Osteocyte (in vitro differentiated cells): ENCODE measurements at regions not wholly inside any gene's neighbourhood (a gene's known extent, or its start where the extent isn't known, plus 50 kb on each side); places are given as distances from the start of the nearest gene placed in this dataset.
"Not testable (repeated sequence)": the region's sequence is repeated elsewhere in the genome, so short reads cannot be mapped to it uniquely, and the experiment has no call there.

Experiments
- DNase-seq: peaks from one replicate; pipeline ENCODE4 v3.0.0; 2021; ENCODE audit warnings: mixed read lengths; ENCODE audit not compliant: unreplicated experiment; ENCODE audit errors: extremely low spot score
- H3K27ac Mint-ChIP-seq: one replicate; pipeline ENCODE4 v1.8.0; 2021; ENCODE audit warnings: mild to moderate bottlenecking, mixed read lengths; ENCODE audit not compliant: unreplicated experiment
- H3K27me3 Mint-ChIP-seq: one replicate; pipeline ENCODE4 v1.8.0; 2021; ENCODE audit warnings: mixed read lengths; ENCODE audit not compliant: unreplicated experiment
- H3K36me3 Mint-ChIP-seq: one replicate; pipeline ENCODE4 v1.8.0; 2021; ENCODE audit warnings: mixed read lengths; ENCODE audit not compliant: unreplicated experiment
- H3K4me1 Mint-ChIP-seq: one replicate; pipeline ENCODE4 v1.8.0; 2021; ENCODE audit warnings: mixed read lengths; ENCODE audit not compliant: unreplicated experiment
- H3K4me3 Mint-ChIP-seq: one replicate; pipeline ENCODE4 v1.8.0; 2021; ENCODE audit warnings: mild to moderate bottlenecking, moderate library complexity, mixed read lengths; ENCODE audit not compliant: unreplicated experiment
- H3K9me3 Mint-ChIP-seq: one replicate; pipeline ENCODE4 v1.8.0; 2021; ENCODE audit warnings: mixed read lengths; ENCODE audit not compliant: unreplicated experiment
- CTCF ChIP-seq: fragments of 200-600 bp; sonication (generic); IDR thresholded peaks from 2 replicates; pipeline ENCODE4 v1.5.0; 2021; ENCODE audit warnings: antibody characterized with exemption, mild to moderate bottlenecking, moderate library complexity

GRCh38 chr3:112757197-112757596, 89.5 kb downstream of the CD200R1L start:
- DNase-seq = no peak
- Mint-ChIP-seq H3K9me3 (no peaks in the 10 kb centered on the region), H3K4me1 (peaks cover 14% of the 10 kb centered on the region), H3K36me3 (no peaks in the 10 kb centered on the region), H3K27me3 (no peaks in the 10 kb centered on the region), H3K4me3 (no peak overlapping the region), H3K27ac (no peak overlapping the region)
- no peak for TF ChIP-seq CTCF

- H3K27ac Mint-ChIP-seq = no peak overlapping the region
- no peaks in the 10 kb centered on the region for H3K27me3 Mint-ChIP-seq
- no peak overlapping the region for H3K4me3 Mint-ChIP-seq
- no peak for DNase-seq
- no peaks in the 10 kb centered on the region for H3K36me3 Mint-ChIP-seq
- no peak for TF ChIP-seq CTCF
- H3K4me1 Mint-ChIP-seq = peaks cover 11% of the 10 kb centered on the region
- H3K9me3 Mint-ChIP-seq = no peaks in the 10 kb centered on the region
Observed at GRCh38 chr3:112755845-112756613, 90.6 kb downstream of the CD200R1L start.

DNA sequence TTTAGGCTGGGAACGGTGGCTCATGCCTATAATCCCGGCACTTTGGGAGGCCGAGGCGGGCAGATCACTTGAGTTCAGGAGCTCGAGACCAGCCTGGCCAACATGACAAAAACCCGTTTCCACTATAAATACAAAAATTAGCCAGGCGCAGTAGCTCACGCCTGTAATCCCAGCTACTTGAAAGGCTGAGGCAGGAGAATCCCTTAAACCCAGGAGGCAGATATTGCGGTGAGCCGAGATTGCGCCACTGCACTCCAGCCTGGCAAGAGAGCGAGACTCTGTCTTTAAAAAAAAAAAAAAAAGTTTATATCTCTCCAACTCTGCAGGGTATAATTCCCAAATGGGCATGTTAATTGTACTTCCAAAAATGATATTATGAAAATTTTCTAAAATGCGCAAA, 91.6 kb downstream of the CD200R1L start:
- not testable (repeated sequence) for H3K4me1 Mint-ChIP-seq, H3K27ac Mint-ChIP-seq, DNase-seq, H3K36me3 Mint-ChIP-seq, H3K4me3 Mint-ChIP-seq, H3K27me3 Mint-ChIP-seq, H3K9me3 Mint-ChIP-seq

- no peaks in the 10 kb centered on the region for H3K27me3 Mint-ChIP-seq
- no peaks in the 10 kb centered on the region for H3K36me3 Mint-ChIP-seq
- H3K27ac Mint-ChIP-seq = no peak overlapping the region
- no peak for TF ChIP-seq CTCF
- no peaks in the 10 kb centered on the region for H3K9me3 Mint-ChIP-seq
- H3K4me3 Mint-ChIP-seq = no peak overlapping the region
- peaks cover 16% of the 10 kb centered on the region for H3K4me1 Mint-ChIP-seq
- no peak for DNase-seq
Observed at GRCh38 chr3:112751564-112752512, 94.8 kb downstream of the CD200R1L start.

- H3K27ac Mint-ChIP-seq = no peak overlapping the region
Observed at GRCh38 chr3:112751061-112751460, 95.6 kb downstream of the CD200R1L start.

More at GRCh38 chr3:112751061-112751460, 95.6 kb downstream of the CD200R1L start:
- no peak for DNase-seq
- no peaks in the 10 kb centered on the region for H3K36me3 Mint-ChIP-seq
- H3K4me1 Mint-ChIP-seq = peaks cover 21% of the 10 kb centered on the region
- no peak overlapping the region for H3K4me3 Mint-ChIP-seq
- H3K9me3 Mint-ChIP-seq = no peaks in the 10 kb centered on the region
- no peaks in the 10 kb centered on the region for H3K27me3 Mint-ChIP-seq
- TF ChIP-seq CTCF = no peak
